Muscle layer of colon (tissue), 2 donors: ENCODE measurements at regions not wholly inside any gene's neighbourhood (a gene's known extent, or its start where the extent isn't known, plus 50 kb on each side); places are given as distances from the start of the nearest gene placed in this dataset.
"Not testable (repeated sequence)": the region's sequence is repeated elsewhere in the genome, so short reads cannot be mapped to it uniquely, and the experiment has no call there.

ENCODE experiments used
- H3K27ac ChIP-seq: one replicate; pipeline ENCODE4 v1.7.0; 2013; ENCODE audit warnings: low read depth, mild to moderate bottlenecking, low read length, moderate library complexity
- H3K27me3 ChIP-seq, 2 donors: one replicate each; pipeline ENCODE4 v1.7.0; 2013; ENCODE audit warnings: low read length in 2 of 2, mild to moderate bottlenecking in 2 of 2; ENCODE audit not compliant: insufficient read depth in 2 of 2, control insufficient read depth in 1 of 2
- H3K36me3 ChIP-seq: one replicate; pipeline ENCODE4 v1.7.0; 2013; ENCODE audit warnings: mild to moderate bottlenecking, low read length; ENCODE audit not compliant: insufficient read depth
- H3K4me1 ChIP-seq: one replicate; pipeline ENCODE4 v1.7.0; 2013; ENCODE audit warnings: mild to moderate bottlenecking, low read length; ENCODE audit not compliant: insufficient read depth
- H3K4me3 ChIP-seq, 2 donors: one replicate each; pipeline ENCODE4 v1.7.0; 2013; ENCODE audit warnings: low read length in 2 of 2, low read depth in 1 of 2, mild to moderate bottlenecking in 1 of 2, moderate library complexity in 1 of 2
- H3K9ac ChIP-seq: one replicate; pipeline ENCODE4 v1.7.0; 2013; ENCODE audit warnings: low read length
- H3K9me3 ChIP-seq: one replicate; pipeline ENCODE4 v1.7.0; 2013; ENCODE audit warnings: mild to moderate bottlenecking, low read length
- donor health status: abdominal sarcoma.
- donor health status: Adenocarcinoma of cecum.

DNA sequence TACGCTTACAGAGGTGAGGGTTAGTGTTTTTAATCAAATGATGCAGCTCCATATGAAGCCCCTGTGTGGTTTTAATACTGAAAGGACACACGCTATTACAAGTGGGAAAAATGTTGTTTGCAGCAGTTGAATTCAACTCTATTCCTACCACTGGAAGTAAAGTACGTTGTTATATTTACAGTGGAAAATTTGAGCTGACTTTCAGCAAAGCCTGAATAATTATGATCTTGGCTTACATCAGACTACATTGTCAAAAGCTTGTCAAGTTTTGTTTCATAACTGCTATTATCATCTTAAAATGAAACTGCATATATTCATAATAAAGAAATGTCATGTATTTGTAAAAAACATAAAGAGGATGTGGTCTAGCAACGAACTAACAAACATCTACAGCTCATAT lies 818.5 kb downstream of the SEMA5A start:
- no peaks in the 10 kb centered on the region for H3K4me1 ChIP-seq
- no peaks in the 10 kb centered on the region for H3K27me3 ChIP-seq
- H3K36me3 ChIP-seq: no peaks in the 10 kb centered on the region
- no peak overlapping the region for H3K4me3 ChIP-seq
- no peak overlapping the region for H3K27ac ChIP-seq
- H3K9me3 ChIP-seq: no peaks in the 10 kb centered on the region
- no peak overlapping the region for H3K9ac ChIP-seq

DNA sequence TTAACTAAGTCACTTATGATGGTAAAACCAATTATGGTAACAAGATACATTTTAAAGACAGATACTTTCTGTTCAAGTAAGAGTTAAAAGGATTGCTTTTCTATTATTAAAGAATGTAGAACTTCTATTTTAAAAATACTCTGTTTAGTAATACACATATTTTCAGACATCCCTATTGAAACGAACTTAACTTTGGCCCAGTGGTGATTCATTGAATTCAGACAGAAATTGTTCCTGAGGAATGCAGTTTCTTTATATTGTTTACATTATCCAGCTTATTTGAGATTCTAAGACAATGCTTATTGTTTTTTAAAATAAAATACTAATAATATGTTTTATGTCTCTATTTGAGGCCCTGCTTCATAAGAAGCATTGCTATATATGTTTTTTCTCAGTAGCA lies 816.4 kb downstream of the SEMA5A start:
- Histone ChIP-seq H3K9ac (no peak overlapping the region), H3K4me1 (no peaks in the 10 kb centered on the region), H3K27me3 (no peaks in the 10 kb centered on the region), H3K36me3 (no peaks in the 10 kb centered on the region), H3K9me3 (no peaks in the 10 kb centered on the region), H3K4me3 (no peak overlapping the region), H3K27ac (no peak overlapping the region)

DNA sequence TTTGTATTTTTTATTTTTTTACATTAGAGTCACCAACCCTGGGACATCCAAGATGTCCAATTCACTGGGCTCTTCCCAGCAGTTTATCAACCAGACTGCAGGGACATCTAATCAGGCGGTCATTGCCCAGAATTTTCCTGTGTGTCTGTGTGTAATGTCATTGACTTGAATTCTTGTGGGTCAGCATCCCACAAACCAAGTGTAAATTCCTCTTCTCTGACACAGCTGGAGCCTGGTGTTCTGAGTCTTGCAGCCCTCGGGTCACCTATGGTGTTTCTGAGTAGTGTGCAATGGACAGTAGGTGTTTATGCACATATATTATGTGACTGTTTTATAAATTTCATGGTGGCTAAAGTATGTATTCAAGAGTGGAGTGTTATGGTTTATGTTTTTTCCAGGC lies 815.7 kb downstream of the SEMA5A start:
- Histone ChIP-seq H3K4me1 (no peaks in the 10 kb centered on the region), H3K27ac (no peak overlapping the region), H3K9ac (no peak overlapping the region), H3K36me3 (no peaks in the 10 kb centered on the region), H3K27me3 (no peaks in the 10 kb centered on the region), H3K9me3 (no peaks in the 10 kb centered on the region), H3K4me3 (no peak overlapping the region)

DNA sequence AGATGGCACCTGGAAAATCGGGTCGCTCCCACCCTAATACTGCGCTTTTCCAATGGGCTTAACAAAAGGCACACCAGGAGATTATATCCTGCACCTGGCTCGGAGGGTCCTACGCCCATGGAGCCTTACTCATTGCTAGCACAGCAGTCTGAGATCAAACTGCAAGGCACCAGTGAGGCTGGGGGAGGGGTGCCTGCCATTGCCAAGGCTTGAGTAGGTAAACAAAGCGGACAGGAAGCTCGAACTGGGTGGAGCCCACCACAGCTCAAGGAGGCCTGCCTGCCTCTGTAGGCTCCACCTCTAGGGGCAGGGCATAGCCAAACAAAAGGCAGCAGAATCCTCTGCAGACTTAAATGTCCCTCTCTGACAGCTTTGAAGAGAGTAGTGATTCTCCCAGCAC lies 814.8 kb downstream of the SEMA5A start:
- not testable (repeated sequence) for H3K9me3 ChIP-seq, H3K36me3 ChIP-seq, H3K4me3 ChIP-seq, H3K27me3 ChIP-seq, H3K9ac ChIP-seq, H3K4me1 ChIP-seq, H3K27ac ChIP-seq

DNA sequence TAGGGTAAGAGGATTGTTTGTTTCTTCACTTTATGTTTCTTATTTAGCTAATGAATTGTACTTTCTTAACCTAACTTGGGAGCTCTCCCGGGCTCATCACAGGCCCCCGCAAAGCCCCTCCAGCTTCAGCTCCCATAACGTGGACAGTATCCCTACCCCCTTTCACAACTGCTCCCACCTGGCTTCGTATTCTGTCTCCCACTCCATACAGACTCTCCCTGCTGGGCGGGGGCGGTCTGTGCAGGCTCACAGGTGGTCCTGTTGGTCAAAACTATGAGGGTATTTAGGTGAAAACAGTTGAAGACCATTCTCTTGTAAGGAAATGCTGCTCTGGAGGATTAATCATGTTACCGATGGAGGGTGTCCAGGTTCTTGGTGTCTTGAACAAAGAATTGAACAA lies 805.3 kb downstream of the SEMA5A start:
- H3K4me3 ChIP-seq: no peak overlapping the region
- no peaks in the 10 kb centered on the region for H3K36me3 ChIP-seq
- H3K27ac ChIP-seq: no peak overlapping the region
- H3K9ac ChIP-seq: no peak overlapping the region
- H3K9me3 ChIP-seq: no peaks in the 10 kb centered on the region
- no peaks in the 10 kb centered on the region for H3K4me1 ChIP-seq
- no peaks in the 10 kb centered on the region for H3K27me3 ChIP-seq

DNA sequence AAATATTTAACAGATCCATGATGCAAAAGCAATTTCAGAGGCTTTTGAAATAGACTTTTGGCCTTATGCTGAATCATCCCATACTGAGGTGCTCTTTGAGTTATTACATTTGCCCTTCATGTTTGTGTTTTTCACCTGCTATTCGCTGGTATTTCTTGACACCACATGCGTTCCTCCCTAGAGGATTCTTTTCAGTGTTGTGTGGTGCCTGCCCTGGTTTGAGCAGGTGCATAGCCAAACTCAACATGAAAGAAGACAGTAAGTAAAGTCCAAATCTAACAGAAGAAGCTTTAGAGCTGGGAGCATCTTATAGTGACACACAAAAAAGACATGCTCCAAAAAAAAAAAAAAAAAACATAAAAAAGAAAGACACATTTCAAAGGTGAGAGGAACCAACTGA lies 796.3 kb downstream of the SEMA5A start:
- H3K27me3 ChIP-seq: no peaks in the 10 kb centered on the region
- H3K27ac ChIP-seq: no peak overlapping the region
- no peak overlapping the region for H3K9ac ChIP-seq
- H3K36me3 ChIP-seq: no peaks in the 10 kb centered on the region
- no peaks in the 10 kb centered on the region for H3K4me1 ChIP-seq
- no peaks in the 10 kb centered on the region for H3K9me3 ChIP-seq
- no peak overlapping the region for H3K4me3 ChIP-seq

DNA sequence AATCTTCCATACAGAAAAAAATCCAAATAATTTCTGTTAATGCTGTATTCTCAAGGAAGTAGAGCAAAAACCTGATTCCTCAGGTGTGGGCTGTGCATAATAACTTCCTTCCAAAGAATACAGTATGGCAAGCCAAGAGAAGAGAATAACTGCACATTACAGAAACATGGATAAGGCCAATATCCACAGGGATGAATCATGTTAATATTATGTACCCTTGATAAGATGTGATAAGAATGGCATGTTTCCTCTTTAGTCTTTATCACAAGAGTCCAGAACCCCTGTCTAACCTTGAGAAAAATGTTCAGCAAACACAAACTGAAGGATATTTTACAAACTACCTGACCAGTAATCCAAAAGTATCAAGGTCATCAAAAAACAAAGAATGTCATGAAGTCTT lies 795.8 kb downstream of the SEMA5A start:
- H3K36me3 ChIP-seq: no peaks in the 10 kb centered on the region
- no peak overlapping the region for H3K27ac ChIP-seq
- H3K9me3 ChIP-seq: no peaks in the 10 kb centered on the region

DNA sequence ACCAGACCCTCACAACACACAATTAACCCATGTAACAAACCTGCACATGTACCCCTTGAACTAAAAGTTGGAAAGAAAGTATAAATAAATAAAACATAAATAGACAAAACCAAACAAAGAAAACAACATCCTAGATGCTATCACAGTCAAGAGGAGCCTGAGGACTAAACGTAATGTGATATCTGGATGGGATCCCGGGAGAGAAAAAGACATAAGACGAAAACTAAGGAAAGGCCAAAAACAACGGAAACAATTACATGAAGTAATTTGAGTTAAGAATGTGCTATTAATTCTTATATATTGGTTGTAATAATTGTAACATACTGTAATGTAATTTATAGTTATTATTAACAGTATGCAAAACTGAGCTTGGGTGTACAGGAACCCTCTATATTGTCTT lies 793.9 kb downstream of the SEMA5A start:
- no peaks in the 10 kb centered on the region for H3K36me3 ChIP-seq
- no peaks in the 10 kb centered on the region for H3K4me1 ChIP-seq
- no peak overlapping the region for H3K9ac ChIP-seq
- no peak overlapping the region for H3K4me3 ChIP-seq
- no peaks in the 10 kb centered on the region for H3K27me3 ChIP-seq
- H3K27ac ChIP-seq: no peak overlapping the region
- H3K9me3 ChIP-seq: no peaks in the 10 kb centered on the region

More for the DNA sequence above, 795.8 kb downstream of the SEMA5A start:
- H3K4me1 ChIP-seq: no peaks in the 10 kb centered on the region
- no peaks in the 10 kb centered on the region for H3K27me3 ChIP-seq
- H3K4me3 ChIP-seq: no peak overlapping the region
- no peak overlapping the region for H3K9ac ChIP-seq

DNA sequence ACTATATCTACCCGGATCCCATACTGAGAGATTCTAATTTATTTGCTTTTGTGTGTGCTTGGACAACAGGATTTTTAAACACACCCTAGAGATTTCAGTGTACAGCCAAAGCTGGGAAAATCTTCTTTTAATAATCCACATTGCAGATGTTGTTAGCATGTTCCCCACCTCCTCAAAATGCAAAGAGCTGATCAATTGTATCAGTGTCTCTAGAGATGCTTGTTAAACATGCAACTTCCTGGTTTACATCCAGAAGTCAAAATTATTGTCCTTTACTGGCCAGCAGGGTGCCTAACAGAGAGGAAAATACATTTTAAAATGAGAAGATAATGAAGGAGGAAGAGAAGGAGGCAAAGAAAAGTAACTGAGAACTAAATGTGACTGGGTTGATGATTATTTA lies 793.3 kb downstream of the SEMA5A start:
- Histone ChIP-seq H3K4me3 (no peak overlapping the region), H3K9ac (no peak overlapping the region), H3K36me3 (no peaks in the 10 kb centered on the region), H3K27ac (no peak overlapping the region), H3K4me1 (no peaks in the 10 kb centered on the region), H3K27me3 (no peaks in the 10 kb centered on the region), H3K9me3 (no peaks in the 10 kb centered on the region)

DNA sequence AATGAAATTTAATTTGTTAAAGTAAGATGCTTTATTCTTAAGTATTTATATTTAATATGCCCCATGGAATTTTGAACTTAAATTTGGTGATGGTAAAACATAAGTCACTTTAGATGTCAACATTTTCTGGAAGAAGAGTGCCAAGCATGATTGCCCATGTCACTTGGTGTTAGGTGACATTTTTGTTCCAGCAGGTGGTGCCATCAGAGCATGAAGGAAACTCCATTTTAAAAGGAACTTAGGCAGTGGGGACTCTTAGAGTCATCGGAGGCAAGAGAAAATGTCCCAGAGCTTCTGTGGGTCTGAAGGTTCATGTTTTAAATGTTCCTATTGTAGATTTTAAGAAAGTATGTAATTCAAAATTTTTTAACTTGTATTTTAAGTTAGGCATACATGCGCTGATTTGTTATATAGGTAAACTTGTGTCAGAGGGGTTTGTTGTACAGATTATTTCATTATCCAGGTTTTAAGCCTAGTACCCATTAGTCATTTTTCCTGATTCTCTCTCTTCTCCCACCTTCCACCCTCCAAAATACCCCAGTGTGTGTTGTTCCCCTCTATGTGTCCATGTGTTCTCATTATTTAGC lies 789.3 kb downstream of the SEMA5A start:
- no peaks in the 10 kb centered on the region for H3K4me1 ChIP-seq
- H3K27ac ChIP-seq: no peak overlapping the region
- H3K4me3 ChIP-seq: no peak overlapping the region
- H3K36me3 ChIP-seq: no peaks in the 10 kb centered on the region
- H3K9me3 ChIP-seq: no peaks in the 10 kb centered on the region
- no peak overlapping the region for H3K9ac ChIP-seq
- no peaks in the 10 kb centered on the region for H3K27me3 ChIP-seq

DNA sequence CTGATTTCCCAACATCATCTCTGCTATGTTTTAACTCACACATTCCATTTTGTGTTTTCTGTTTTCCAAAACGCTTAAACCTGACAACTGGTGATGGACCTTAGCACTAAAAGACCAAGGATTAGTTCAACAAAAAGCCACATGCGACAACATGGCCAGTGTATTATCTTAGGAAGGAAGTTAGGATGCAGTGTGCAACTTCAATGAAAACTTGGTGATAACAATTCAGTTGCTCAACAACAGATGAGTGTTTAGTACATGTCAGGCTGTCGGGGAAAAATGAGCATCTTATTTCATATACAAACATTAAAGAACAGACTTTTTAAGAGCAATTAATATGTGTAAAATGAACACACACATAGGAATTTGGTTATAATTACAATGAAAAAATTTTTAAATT lies 780.0 kb downstream of the SEMA5A start:
- H3K9ac ChIP-seq: no peak overlapping the region
- H3K27ac ChIP-seq: no peak overlapping the region
- no peaks in the 10 kb centered on the region for H3K4me1 ChIP-seq
- H3K27me3 ChIP-seq: no peaks in the 10 kb centered on the region
- no peak overlapping the region for H3K4me3 ChIP-seq
- no peaks in the 10 kb centered on the region for H3K36me3 ChIP-seq
- no peaks in the 10 kb centered on the region for H3K9me3 ChIP-seq

DNA sequence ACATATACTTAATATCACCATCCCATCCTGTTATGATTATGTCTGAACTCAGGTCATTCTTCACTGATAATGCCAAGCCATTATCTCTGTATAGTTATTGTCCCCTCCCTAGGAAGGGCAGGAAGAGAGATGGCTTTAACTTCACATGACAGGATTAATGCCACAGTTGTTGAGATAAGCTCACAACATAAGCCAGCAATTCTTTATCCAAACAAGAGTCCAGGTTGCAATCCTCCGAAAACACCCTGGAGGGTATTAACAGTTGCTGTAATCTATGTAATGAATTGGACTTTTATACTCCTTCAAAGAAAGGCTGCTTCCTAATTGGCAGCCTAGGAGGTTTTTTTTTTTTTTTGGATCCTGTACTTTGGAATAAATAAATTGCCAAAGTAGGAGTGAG lies 779.4 kb downstream of the SEMA5A start:
- Histone ChIP-seq H3K27ac (no peak overlapping the region), H3K9me3 (no peaks in the 10 kb centered on the region), H3K36me3 (no peaks in the 10 kb centered on the region), H3K4me3 (no peak overlapping the region), H3K27me3 (no peaks in the 10 kb centered on the region), H3K9ac (no peak overlapping the region), H3K4me1 (no peaks in the 10 kb centered on the region)
